ENCODE measurements at regions not wholly inside any gene's neighbourhood (a gene's known extent, or its start where the extent isn't known, plus 50 kb on each side); places are given as distances from the start of the nearest gene placed in this dataset.
"Not testable (repeated sequence)": the region's sequence is repeated elsewhere in the genome, so short reads cannot be mapped to it uniquely, and the experiment has no call there.

DNA sequence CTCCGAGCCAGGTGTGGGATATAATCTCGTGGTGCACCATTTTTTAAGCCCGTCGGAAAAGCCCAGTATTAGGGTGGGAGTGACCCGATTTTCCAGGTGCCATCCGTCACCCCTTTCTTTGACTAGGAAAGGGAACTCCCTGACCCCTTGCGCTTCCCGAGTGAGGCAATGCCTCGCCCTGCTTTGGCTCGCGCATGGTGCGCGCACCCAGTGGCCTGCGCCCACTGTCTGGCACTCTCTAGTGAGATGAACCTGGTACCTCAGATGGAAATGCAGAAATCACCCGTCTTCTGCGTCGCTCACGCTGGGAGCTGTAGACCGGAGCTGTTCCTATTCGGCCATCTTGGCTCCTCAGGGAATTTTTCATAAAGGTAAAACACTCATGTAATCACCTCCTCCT, 63.9 kb downstream of the RWDD3 start:
- not testable (repeated sequence) for H3K27me3 Mint-ChIP-seq; H3K4me3 Mint-ChIP-seq; H3K4me1 Mint-ChIP-seq (ENCODE audit: low read depth); H3K9me3 Mint-ChIP-seq; H3K27ac Mint-ChIP-seq; H3K36me3 Mint-ChIP-seq (ENCODE audit: low read depth)

DNA sequence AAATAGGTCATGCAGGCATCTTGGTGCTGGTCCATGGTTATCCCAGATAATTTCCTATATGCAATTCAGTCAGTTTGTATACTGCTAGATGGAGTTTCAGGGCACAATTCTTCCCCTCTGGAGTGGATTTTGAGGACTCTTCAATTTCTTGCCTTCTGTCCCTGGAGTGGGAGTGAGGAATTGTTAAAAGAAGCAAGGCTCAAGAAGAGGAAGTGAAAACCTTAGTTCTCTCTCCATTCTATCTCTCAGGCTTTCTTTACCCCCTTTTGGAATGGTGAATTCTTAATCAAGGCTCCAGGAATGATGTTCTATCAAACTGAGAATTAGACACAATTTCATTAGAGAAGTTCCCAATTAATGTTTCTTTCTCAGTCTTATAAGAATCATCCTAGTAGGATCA, 67.1 kb downstream of the RWDD3 start:
- Mint-ChIP-seq H3K27me3 (no peaks in the 10 kb centered on the region), H3K4me1 (ENCODE audit: low read depth) (no peaks in the 10 kb centered on the region), H3K27ac (no peak overlapping the region), H3K36me3 (ENCODE audit: low read depth) (no peaks in the 10 kb centered on the region), H3K4me3 (no peak overlapping the region), H3K9me3 (peaks cover 4% of the 10 kb centered on the region)

DNA sequence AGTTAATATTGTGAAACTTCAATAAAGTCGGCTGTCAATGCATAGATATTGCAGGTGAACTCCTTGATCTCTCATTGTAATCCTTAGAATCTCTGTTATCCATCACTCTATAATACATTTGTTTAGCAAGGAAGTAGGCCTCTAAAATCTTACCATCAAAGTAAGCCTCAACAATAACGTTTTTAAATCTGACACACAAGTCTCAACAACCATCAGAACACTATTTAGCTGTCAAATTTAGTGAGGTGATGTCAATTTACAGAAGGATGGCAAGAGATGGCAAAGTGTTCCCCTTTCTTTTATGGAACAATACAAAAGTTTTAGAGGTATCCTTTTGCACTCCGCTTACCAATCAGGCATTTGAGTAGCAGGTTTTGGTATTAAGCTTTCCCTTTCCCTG, 67.6 kb downstream of the RWDD3 start:
- H3K9me3 Mint-ChIP-seq: peaks cover 4% of the 10 kb centered on the region
- no peaks in the 10 kb centered on the region for H3K27me3 Mint-ChIP-seq
- no peak overlapping the region for H3K27ac Mint-ChIP-seq
- H3K4me1 Mint-ChIP-seq (ENCODE audit: low read depth): no peaks in the 10 kb centered on the region
- no peaks in the 10 kb centered on the region for H3K36me3 Mint-ChIP-seq (ENCODE audit: low read depth)
- no peak overlapping the region for H3K4me3 Mint-ChIP-seq

DNA sequence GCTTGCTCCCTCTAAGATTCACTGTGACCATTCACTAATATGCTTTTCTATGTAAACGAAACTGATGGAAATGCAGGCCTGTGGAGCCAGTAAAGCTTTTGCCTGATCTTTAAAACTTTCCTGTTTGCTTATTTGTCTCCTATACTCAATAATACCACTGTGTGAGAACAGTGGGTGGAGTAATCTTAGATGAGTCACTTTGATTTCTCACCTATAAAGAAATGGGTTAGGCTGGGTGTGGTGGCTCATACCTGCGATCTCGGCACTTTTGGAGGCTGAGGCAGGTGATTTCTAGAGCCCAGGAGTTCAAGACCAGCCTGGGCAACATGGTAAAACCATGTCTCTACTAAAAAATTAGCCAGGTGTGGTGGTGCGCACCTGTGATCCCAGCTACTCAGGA, 70.8 kb downstream of the RWDD3 start:
- no peak overlapping the region for H3K27ac Mint-ChIP-seq
- H3K27me3 Mint-ChIP-seq: peaks cover 6% of the 10 kb centered on the region
- no peaks in the 10 kb centered on the region for H3K4me1 Mint-ChIP-seq (ENCODE audit: low read depth)
- peaks cover 1% of the 10 kb centered on the region for H3K9me3 Mint-ChIP-seq
- no peaks in the 10 kb centered on the region for H3K36me3 Mint-ChIP-seq (ENCODE audit: low read depth)
- no peak overlapping the region for H3K4me3 Mint-ChIP-seq

DNA sequence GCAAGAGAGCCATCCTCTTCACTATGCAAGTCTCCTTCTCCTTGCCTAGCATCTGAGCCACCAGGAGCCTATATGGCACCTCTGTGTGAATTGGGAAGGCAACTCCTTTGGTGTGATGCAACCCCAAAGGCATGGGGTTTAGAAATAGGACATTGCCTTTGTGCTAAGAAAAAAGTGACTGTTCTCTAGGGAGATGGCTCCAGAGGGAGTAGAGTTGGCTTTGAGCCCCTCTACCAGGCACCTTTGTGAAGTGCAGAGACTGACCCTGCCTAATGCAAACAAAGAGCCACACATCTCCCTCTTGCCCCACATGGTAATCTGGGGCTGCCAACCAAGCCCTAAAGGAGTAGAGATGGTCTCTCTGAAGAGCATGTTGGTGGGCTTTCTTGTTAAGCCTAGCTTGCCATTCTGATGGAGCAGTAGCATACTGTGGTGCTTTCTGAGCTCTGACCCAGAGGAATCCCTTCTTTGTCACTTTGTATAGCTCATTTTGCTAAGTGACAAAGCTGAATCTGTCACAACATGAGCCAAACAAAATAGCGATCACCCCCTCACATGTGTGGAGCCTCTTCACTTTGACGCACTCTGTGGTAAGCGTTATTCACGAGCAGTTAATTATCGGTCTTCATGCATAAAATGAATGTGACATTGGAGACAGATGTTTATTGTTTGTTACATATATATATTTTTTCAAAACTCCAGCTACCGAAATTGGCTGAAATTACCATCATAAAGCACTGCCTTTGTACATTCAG, 74.4 kb downstream of the RWDD3 start:
- no peak overlapping the region for H3K27ac Mint-ChIP-seq
- H3K27me3 Mint-ChIP-seq: peaks cover 11% of the 10 kb centered on the region
- H3K4me3 Mint-ChIP-seq: no peak overlapping the region
- H3K4me1 Mint-ChIP-seq (ENCODE audit: low read depth): no peaks in the 10 kb centered on the region
- no peaks in the 10 kb centered on the region for H3K9me3 Mint-ChIP-seq
- no peaks in the 10 kb centered on the region for H3K36me3 Mint-ChIP-seq (ENCODE audit: low read depth)

DNA sequence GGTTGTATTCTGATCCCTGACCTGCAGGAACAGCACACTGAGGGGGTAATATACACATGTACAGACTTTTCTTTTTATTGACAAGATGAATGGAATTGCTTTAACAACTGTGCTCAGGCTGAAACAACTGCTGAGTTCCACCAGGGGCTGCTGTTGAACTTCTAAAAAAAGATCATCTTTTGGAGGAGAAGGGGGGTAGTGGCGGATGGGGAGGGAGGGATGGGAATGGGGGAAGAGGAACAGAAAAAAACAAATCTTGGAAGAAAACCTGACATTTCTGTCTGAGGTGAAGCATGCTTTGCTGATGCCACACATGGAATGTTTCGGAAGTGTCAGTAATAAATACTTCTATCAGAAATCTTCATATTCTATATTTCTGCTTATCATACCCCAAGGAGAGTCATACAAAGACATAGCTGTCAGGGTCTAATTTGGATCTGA, 75.0 kb downstream of the RWDD3 start:
- Mint-ChIP-seq H3K4me1 (ENCODE audit: low read depth) (no peaks in the 10 kb centered on the region), H3K9me3 (no peaks in the 10 kb centered on the region), H3K4me3 (no peak overlapping the region), H3K36me3 (ENCODE audit: low read depth) (no peaks in the 10 kb centered on the region), H3K27me3 (peaks cover 11% of the 10 kb centered on the region), H3K27ac (no peak overlapping the region)

DNA sequence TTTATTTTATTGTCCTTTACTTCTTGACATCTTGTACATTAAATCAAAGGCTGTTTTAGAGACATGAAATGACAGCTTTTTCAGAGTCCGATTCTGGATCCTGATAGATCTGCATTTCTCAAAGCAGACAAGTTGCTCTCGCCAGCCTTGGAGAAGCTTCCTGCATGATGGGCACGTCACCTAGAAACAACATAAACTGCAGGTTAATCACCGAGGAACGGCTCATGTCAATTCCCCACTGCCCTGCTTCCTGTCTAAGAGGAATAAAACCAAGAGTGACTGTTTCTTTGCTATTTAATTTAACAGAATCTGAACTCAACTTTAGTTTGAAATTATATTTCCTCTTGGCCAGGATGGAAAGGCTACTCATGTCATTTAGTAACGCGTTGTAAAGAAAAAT, 77.0 kb downstream of the RWDD3 start:
- H3K4me1 Mint-ChIP-seq (ENCODE audit: low read depth): no peaks in the 10 kb centered on the region
- H3K27ac Mint-ChIP-seq: no peak overlapping the region
- no peaks in the 10 kb centered on the region for H3K36me3 Mint-ChIP-seq (ENCODE audit: low read depth)
- peaks cover 11% of the 10 kb centered on the region for H3K27me3 Mint-ChIP-seq
- H3K9me3 Mint-ChIP-seq: no peaks in the 10 kb centered on the region
- H3K4me3 Mint-ChIP-seq: no peak overlapping the region

DNA sequence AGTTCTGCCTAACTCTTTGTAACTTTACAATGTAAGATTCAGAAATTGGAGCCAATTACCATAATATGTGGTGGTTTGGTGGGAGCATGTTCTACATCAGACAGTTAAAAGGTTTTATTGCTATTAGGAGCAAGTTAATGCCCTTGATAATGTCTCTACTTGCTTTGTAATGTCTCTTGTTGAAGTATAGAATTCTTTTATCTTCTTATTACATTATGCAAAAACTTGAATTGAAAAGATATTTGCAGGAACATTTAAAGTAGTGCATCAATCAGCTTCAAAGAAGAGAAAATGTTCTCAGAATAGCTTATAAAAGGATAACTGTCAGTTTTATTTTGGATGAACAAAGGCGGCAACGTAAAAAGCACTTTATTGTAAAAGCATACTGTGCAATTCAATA, 77.8 kb downstream of the RWDD3 start:
- Mint-ChIP-seq H3K27me3 (peaks cover 11% of the 10 kb centered on the region), H3K4me3 (no peak overlapping the region), H3K4me1 (ENCODE audit: low read depth) (no peaks in the 10 kb centered on the region), H3K9me3 (no peaks in the 10 kb centered on the region), H3K27ac (no peak overlapping the region), H3K36me3 (ENCODE audit: low read depth) (no peaks in the 10 kb centered on the region)

DNA sequence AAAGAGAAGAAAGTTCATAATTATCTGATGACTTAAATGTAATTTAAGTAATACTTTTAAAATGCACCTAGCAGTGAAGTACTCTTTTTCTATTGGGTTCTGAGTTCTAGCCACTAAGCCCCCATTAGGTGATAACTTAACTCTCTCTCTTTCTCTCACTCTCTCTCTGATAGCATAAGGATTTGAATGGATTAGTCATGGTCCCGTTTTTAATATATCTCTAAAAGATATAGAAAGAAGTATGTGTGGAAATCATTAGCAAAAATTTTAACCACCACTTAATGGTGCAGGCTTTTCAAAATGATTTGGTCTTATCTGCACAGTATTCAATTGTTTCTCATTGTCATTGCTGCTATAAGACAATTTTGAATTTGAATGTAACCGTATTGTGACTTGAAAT, 78.2 kb downstream of the RWDD3 start:
- Mint-ChIP-seq H3K27ac (no peak overlapping the region), H3K4me1 (ENCODE audit: low read depth) (no peaks in the 10 kb centered on the region), H3K9me3 (no peaks in the 10 kb centered on the region), H3K4me3 (no peak overlapping the region), H3K27me3 (peaks cover 11% of the 10 kb centered on the region), H3K36me3 (ENCODE audit: low read depth) (no peaks in the 10 kb centered on the region)

DNA sequence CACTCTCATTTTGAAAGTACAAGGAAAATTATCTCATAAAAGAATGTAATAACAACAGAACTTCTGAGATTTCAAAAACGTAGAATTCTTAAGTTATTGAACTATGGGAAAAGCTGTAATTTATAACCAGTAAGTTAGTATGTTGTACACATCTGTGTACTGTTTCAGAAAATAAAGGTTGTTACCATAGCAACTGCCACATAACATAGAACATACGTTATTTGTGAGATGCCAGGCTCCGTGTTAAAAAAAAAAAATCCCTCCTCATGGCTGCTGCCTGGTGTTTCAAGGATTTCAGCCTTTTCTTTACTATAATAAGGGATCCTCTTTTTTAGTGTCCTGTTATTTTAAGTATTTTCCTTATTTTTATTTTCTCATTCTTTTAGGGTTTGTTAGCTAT, 79.5 kb downstream of the RWDD3 start:
- H3K4me1 Mint-ChIP-seq (ENCODE audit: low read depth): no peaks in the 10 kb centered on the region
- H3K9me3 Mint-ChIP-seq: no peaks in the 10 kb centered on the region
- no peak overlapping the region for H3K4me3 Mint-ChIP-seq
- H3K36me3 Mint-ChIP-seq (ENCODE audit: low read depth): no peaks in the 10 kb centered on the region
- peaks cover 11% of the 10 kb centered on the region for H3K27me3 Mint-ChIP-seq
- no peak overlapping the region for H3K27ac Mint-ChIP-seq

DNA sequence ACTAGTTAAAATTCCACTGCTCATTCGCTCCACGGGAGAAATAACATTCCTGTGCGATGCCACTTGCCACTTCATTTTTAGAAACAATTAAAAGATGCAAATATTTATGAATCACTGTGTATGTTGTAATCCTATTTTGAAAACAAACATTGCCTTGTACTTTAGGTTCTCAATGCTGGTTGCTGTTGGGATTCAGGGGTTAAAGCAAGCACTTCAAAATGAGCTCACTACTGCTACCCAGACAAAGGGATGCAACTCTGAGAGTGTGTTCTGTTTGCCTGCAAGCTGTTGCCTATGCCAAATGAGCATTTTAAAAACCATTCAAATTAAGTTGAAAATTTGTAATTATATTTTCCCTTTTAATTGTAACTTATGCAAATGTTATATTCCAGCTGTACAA, 87.5 kb downstream of the RWDD3 start:
- Mint-ChIP-seq H3K4me1 (ENCODE audit: low read depth) (no peaks in the 10 kb centered on the region), H3K4me3 (no peak overlapping the region), H3K36me3 (ENCODE audit: low read depth) (no peaks in the 10 kb centered on the region), H3K27ac (no peak overlapping the region), H3K27me3 (peaks cover 16% of the 10 kb centered on the region), H3K9me3 (no peaks in the 10 kb centered on the region)

DNA sequence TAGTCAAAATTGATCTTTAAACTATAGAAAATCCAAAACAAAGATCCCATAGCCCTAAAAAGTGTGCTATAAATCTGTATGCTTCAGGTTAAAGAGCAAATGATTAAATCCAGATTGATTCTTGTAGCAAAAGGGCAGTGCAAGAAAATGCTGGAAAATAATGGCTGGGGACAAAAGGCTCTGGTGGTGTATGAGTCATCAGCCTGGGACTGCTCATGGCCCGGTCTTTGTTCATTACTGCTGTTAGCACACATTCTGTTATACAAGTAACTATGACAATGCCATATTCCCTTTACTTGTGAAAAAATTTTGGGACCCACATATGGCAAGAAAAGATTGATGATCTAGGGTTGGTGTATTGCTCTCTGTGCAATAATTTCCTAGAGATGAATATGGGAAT, 89.1 kb downstream of the RWDD3 start:
- H3K4me1 Mint-ChIP-seq (ENCODE audit: low read depth): no peaks in the 10 kb centered on the region
- H3K9me3 Mint-ChIP-seq: no peaks in the 10 kb centered on the region
- peaks cover 16% of the 10 kb centered on the region for H3K27me3 Mint-ChIP-seq
- no peak overlapping the region for H3K27ac Mint-ChIP-seq
- no peak overlapping the region for H3K4me3 Mint-ChIP-seq
- no peaks in the 10 kb centered on the region for H3K36me3 Mint-ChIP-seq (ENCODE audit: low read depth)

DNA sequence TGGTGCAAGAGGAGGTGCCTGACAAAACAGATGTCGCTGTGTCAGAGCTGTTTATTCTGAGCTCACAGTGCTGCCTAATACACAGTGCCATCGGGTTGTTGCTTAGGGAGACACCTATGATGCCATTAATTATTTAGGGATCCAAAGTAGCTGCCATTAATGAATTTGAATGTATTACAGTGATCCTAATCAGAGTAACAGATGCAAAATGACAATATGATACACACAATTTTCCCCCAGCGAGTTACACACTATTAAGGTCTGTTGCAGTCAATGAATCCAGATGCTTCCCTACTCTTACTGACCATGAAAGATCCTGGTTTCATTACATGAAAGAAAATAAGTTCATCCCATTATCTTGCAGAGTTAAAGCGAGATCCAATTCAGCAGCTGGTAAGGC, 91.3 kb downstream of the RWDD3 start:
- no peaks in the 10 kb centered on the region for H3K4me1 Mint-ChIP-seq (ENCODE audit: low read depth)
- H3K4me3 Mint-ChIP-seq: no peak overlapping the region
- no peaks in the 10 kb centered on the region for H3K9me3 Mint-ChIP-seq
- H3K27me3 Mint-ChIP-seq: peaks cover 16% of the 10 kb centered on the region
- H3K27ac Mint-ChIP-seq: no peak overlapping the region
- no peaks in the 10 kb centered on the region for H3K36me3 Mint-ChIP-seq (ENCODE audit: low read depth)

DNA sequence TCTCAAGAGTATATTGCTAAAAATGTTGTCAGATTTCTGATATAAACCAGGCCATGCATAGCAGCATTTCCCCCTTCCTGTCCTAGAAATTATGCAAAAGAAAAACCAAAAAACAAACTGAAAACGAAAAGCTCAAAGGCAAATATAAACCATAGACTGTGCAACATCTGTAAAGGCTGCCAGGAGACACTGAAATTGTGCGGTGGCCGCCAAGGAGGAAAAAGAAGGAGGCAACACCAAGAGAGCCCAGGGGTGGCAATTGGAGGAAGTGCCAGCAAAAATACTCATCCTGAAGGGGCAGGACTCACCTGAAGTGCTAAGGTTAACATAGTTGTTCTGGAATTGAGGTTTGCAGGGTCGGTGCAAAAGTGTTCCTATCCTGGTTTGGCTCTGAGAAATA, 92.0 kb downstream of the RWDD3 start:
- no peak overlapping the region for H3K4me3 Mint-ChIP-seq
- H3K4me1 Mint-ChIP-seq (ENCODE audit: low read depth): no peaks in the 10 kb centered on the region
- H3K27ac Mint-ChIP-seq: no peak overlapping the region
- no peaks in the 10 kb centered on the region for H3K9me3 Mint-ChIP-seq
- no peaks in the 10 kb centered on the region for H3K36me3 Mint-ChIP-seq (ENCODE audit: low read depth)
- peaks cover 16% of the 10 kb centered on the region for H3K27me3 Mint-ChIP-seq

DNA sequence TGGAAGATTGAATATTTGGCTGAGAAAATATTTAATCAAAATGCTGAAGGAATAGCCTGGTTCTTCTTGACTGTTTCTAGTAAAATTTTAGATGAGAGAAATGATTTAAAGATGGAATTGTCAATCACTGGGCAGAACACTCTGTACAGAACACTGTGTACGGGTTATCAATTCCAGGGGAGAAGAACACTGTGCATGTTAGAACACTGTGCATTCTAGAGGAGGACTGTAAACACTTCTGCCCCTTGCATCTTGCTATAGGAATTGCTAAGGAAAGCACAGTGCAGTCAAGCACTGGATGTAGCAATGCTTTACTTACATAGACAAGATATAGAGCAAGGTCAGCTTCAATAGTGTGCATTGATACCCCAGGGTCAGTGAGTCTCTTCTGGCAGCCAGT, 98.7 kb downstream of the RWDD3 start:
- H3K36me3 Mint-ChIP-seq (ENCODE audit: low read depth): no peaks in the 10 kb centered on the region
- H3K4me3 Mint-ChIP-seq: no peak overlapping the region
- no peaks in the 10 kb centered on the region for H3K4me1 Mint-ChIP-seq (ENCODE audit: low read depth)
- no peak overlapping the region for H3K27ac Mint-ChIP-seq
- no peaks in the 10 kb centered on the region for H3K9me3 Mint-ChIP-seq
- no peaks in the 10 kb centered on the region for H3K27me3 Mint-ChIP-seq

DNA sequence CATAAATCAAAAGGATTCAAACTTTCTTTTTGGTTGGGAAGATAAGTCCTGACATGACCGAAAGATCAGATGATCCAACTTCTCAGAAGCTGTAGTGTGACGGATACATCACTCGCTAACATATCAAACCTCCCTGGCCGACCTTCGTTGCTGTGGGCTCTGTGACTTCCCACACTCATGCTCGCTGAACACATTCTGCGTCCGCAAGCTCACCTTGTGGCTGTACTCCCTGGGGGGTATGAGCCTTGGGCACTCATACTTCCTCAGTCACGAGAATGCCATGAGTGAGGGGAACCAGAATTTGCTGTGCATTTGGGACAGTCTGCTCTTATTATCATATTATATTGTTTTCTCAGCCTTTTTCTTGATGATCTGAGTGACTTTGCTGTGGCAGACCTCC, 105.4 kb downstream of the RWDD3 start:
- H3K36me3 Mint-ChIP-seq (ENCODE audit: low read depth): no peaks in the 10 kb centered on the region
- peaks cover 8% of the 10 kb centered on the region for H3K9me3 Mint-ChIP-seq
- H3K4me1 Mint-ChIP-seq (ENCODE audit: low read depth): no peaks in the 10 kb centered on the region
- H3K4me3 Mint-ChIP-seq: no peak overlapping the region
- H3K27ac Mint-ChIP-seq: no peak overlapping the region
- H3K27me3 Mint-ChIP-seq: peaks cover 5% of the 10 kb centered on the region

All from stimulated activated naive CD8-positive, alpha-beta T cell treated with anti-CD3 and anti-CD28 coated beads, Interleukin-15, Interleukin-2, amounts not matched to agents 100 ng/mL and 50 ng/mL, for 24 hours (primary cell).